ENCODE measurements at regions not wholly inside any gene's neighbourhood (a gene's known extent, or its start where the extent isn't known, plus 50 kb on each side); places are given as distances from the start of the nearest gene placed in this dataset.

DNA sequence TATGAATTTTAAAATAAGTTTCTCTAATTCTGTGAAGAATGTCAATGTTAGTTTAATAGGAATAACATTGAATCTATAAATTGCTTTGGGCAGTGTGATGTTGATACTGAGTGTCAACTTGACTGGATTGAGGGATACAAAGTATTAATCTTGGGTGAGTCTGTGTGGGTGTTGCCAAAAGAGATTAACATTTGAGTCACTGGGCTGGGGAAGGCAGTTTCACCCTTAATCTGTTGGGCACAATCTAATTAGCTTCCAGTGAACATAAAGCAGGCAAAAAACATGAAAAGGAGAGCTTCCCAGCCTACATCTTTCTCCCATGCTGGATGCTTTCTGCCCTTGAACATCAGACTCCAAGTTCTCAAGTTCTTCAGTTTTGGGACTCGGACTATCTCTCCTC lies 832.0 kb upstream of the ARRDC3 start:
- TF ChIP-seq, protein P1, sequence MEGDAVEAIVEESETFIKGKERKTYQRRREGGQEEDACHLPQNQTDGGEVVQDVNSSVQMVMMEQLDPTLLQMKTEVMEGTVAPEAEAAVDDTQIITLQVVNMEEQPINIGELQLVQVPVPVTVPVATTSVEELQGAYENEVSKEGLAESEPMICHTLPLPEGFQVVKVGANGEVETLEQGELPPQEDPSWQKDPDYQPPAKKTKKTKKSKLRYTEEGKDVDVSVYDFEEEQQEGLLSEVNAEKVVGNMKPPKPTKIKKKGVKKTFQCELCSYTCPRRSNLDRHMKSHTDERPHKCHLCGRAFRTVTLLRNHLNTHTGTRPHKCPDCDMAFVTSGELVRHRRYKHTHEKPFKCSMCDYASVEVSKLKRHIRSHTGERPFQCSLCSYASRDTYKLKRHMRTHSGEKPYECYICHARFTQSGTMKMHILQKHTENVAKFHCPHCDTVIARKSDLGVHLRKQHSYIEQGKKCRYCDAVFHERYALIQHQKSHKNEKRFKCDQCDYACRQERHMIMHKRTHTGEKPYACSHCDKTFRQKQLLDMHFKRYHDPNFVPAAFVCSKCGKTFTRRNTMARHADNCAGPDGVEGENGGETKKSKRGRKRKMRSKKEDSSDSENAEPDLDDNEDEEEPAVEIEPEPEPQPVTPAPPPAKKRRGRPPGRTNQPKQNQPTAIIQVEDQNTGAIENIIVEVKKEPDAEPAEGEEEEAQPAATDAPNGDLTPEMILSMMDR (conservative IDR thresholded peaks at IDR 0.05 in 1 of 2, IDR thresholded peaks at IDR 0.05 in 1 of 2; ENCODE audit: extremely low read depth in 1 of 2, insufficient read depth in 1 of 2, low read depth in 1 of 2, low read length in 2 of 2) = no peak
- no peak for TF ChIP-seq EZH2 (IDR thresholded peaks at IDR 0.05; ENCODE audit: borderline replicate concordance, low read length)
